ENCODE measurements at regions not wholly inside any gene's neighbourhood (a gene's known extent, or its start where the extent isn't known, plus 50 kb on each side); places are given as distances from the start of the nearest gene placed in this dataset.

- Histone ChIP-seq H3K4me3 (ENCODE audit: low read length) (no peak overlapping the region), H3K4me1 (ENCODE audit: control insufficient read depth, insufficient read depth, low read length) (no peaks in the 10 kb centered on the region), H3K36me3 (ENCODE audit: control insufficient read depth, insufficient read depth, low read length, severe bottlenecking) (no peaks in the 10 kb centered on the region), H3K9me3 (ENCODE audit: control insufficient read depth, low read length) (no peaks in the 10 kb centered on the region), H3K27me3 (replicated peaks; ENCODE audit: control insufficient read depth, insufficient read depth, low read length) (no peaks in the 10 kb centered on the region), H3K9ac (ENCODE audit: low read length) (no peak overlapping the region)
- no peak for DNase-seq (ENCODE audit: low read depth)
These were observed 549.5 kb downstream of the SLITRK1 start for GRCh38 chr13:83332751-83333150.

GRCh38 chr13:83327091-83327490, 555.2 kb downstream of the SLITRK1 start:
- DNase-seq (ENCODE audit: low read depth), result no peak
- Histone ChIP-seq H3K4me1 (ENCODE audit: control insufficient read depth, insufficient read depth, low read length) (peaks cover 3% of the 10 kb centered on the region), H3K9me3 (ENCODE audit: control insufficient read depth, low read length) (no peaks in the 10 kb centered on the region), H3K27me3 (replicated peaks; ENCODE audit: control insufficient read depth, insufficient read depth, low read length) (no peaks in the 10 kb centered on the region), H3K9ac (ENCODE audit: low read length) (no peak overlapping the region), H3K36me3 (ENCODE audit: control insufficient read depth, insufficient read depth, low read length, severe bottlenecking) (no peaks in the 10 kb centered on the region), H3K4me3 (ENCODE audit: low read length) (no peak overlapping the region)

- Histone ChIP-seq H3K36me3 (ENCODE audit: control insufficient read depth, insufficient read depth, low read length, severe bottlenecking) (no peaks in the 10 kb centered on the region), H3K27me3 (replicated peaks; ENCODE audit: control insufficient read depth, insufficient read depth, low read length) (no peaks in the 10 kb centered on the region), H3K4me3 (ENCODE audit: low read length) (no peak overlapping the region), H3K9ac (ENCODE audit: low read length) (peak overlapping the region; percentile 1), H3K9me3 (ENCODE audit: control insufficient read depth, low read length) (no peaks in the 10 kb centered on the region), H3K4me1 (ENCODE audit: control insufficient read depth, insufficient read depth, low read length) (peaks cover 3% of the 10 kb centered on the region)
- peak; percentile 65 for DNase-seq (ENCODE audit: low read depth)
These were observed 557.0 kb downstream of the SLITRK1 start for GRCh38 chr13:83325125-83325853.

GRCh38 chr13:83311886-83312577, 570.2 kb downstream of the SLITRK1 start:
- Histone ChIP-seq H3K4me3 (ENCODE audit: low read length) (no peak overlapping the region), H3K9ac (ENCODE audit: low read length) (no peak overlapping the region), H3K4me1 (ENCODE audit: control insufficient read depth, insufficient read depth, low read length) (no peaks in the 10 kb centered on the region), H3K9me3 (ENCODE audit: control insufficient read depth, low read length) (no peaks in the 10 kb centered on the region), H3K27me3 (replicated peaks; ENCODE audit: control insufficient read depth, insufficient read depth, low read length) (no peaks in the 10 kb centered on the region), H3K36me3 (ENCODE audit: control insufficient read depth, insufficient read depth, low read length, severe bottlenecking) (no peaks in the 10 kb centered on the region)
- peak; percentile 60 for DNase-seq (ENCODE audit: low read depth)

- Histone ChIP-seq H3K9me3 (ENCODE audit: control insufficient read depth, low read length) (peaks cover 17% of the 10 kb centered on the region), H3K9ac (ENCODE audit: low read length) (no peak overlapping the region), H3K36me3 (ENCODE audit: control insufficient read depth, insufficient read depth, low read length, severe bottlenecking) (no peaks in the 10 kb centered on the region), H3K27me3 (replicated peaks; ENCODE audit: control insufficient read depth, insufficient read depth, low read length) (no peaks in the 10 kb centered on the region), H3K4me3 (ENCODE audit: low read length) (no peak overlapping the region), H3K4me1 (ENCODE audit: control insufficient read depth, insufficient read depth, low read length) (peaks cover 21% of the 10 kb centered on the region)
- no peak for DNase-seq (ENCODE audit: low read depth)
These were observed 583.7 kb downstream of the SLITRK1 start for GRCh38 chr13:83298617-83299016.

GRCh38 chr13:83297586-83298290, 584.5 kb downstream of the SLITRK1 start:
- Histone ChIP-seq H3K4me1 (ENCODE audit: control insufficient read depth, insufficient read depth, low read length) (peaks cover 21% of the 10 kb centered on the region), H3K9ac (ENCODE audit: low read length) (peak overlapping the region; percentile 8), H3K36me3 (ENCODE audit: control insufficient read depth, insufficient read depth, low read length, severe bottlenecking) (no peaks in the 10 kb centered on the region), H3K4me3 (ENCODE audit: low read length) (peak overlapping the region; percentile 13), H3K9me3 (ENCODE audit: control insufficient read depth, low read length) (peaks cover 17% of the 10 kb centered on the region), H3K27me3 (replicated peaks; ENCODE audit: control insufficient read depth, insufficient read depth, low read length) (no peaks in the 10 kb centered on the region)
- DNase-seq (ENCODE audit: low read depth), result peak; percentile 59

- Histone ChIP-seq H3K4me3 (ENCODE audit: low read length) (no peak overlapping the region), H3K4me1 (ENCODE audit: control insufficient read depth, insufficient read depth, low read length) (peaks cover 21% of the 10 kb centered on the region), H3K27me3 (replicated peaks; ENCODE audit: control insufficient read depth, insufficient read depth, low read length) (no peaks in the 10 kb centered on the region), H3K9ac (ENCODE audit: low read length) (no peak overlapping the region), H3K9me3 (ENCODE audit: control insufficient read depth, low read length) (peaks cover 17% of the 10 kb centered on the region), H3K36me3 (ENCODE audit: control insufficient read depth, insufficient read depth, low read length, severe bottlenecking) (no peaks in the 10 kb centered on the region)
- DNase-seq (ENCODE audit: low read depth), result no peak
These were observed 586.6 kb downstream of the SLITRK1 start for GRCh38 chr13:83295686-83296085.

GRCh38 chr13:83286737-83287136, 595.5 kb downstream of the SLITRK1 start:
- peaks cover 25% of the 10 kb centered on the region for H3K4me1 ChIP-seq (ENCODE audit: control insufficient read depth, insufficient read depth, low read length)
- H3K27me3 ChIP-seq (replicated peaks; ENCODE audit: control insufficient read depth, insufficient read depth, low read length), result no peaks in the 10 kb centered on the region
- no peak overlapping the region for H3K4me3 ChIP-seq (ENCODE audit: low read length)
- no peaks in the 10 kb centered on the region for H3K9me3 ChIP-seq (ENCODE audit: control insufficient read depth, low read length)
- no peaks in the 10 kb centered on the region for H3K36me3 ChIP-seq (ENCODE audit: control insufficient read depth, insufficient read depth, low read length, severe bottlenecking)
- H3K9ac ChIP-seq (ENCODE audit: low read length), result no peak overlapping the region
- DNase-seq (ENCODE audit: low read depth), result no peak

GRCh38 chr13:83281654-83282053, 600.6 kb downstream of the SLITRK1 start:
- Histone ChIP-seq H3K27me3 (replicated peaks; ENCODE audit: control insufficient read depth, insufficient read depth, low read length) (no peaks in the 10 kb centered on the region), H3K4me1 (ENCODE audit: control insufficient read depth, insufficient read depth, low read length) (peaks cover 19% of the 10 kb centered on the region), H3K36me3 (ENCODE audit: control insufficient read depth, insufficient read depth, low read length, severe bottlenecking) (no peaks in the 10 kb centered on the region), H3K9me3 (ENCODE audit: control insufficient read depth, low read length) (no peaks in the 10 kb centered on the region), H3K9ac (ENCODE audit: low read length) (no peak overlapping the region), H3K4me3 (ENCODE audit: low read length) (no peak overlapping the region)
- DNase-seq (ENCODE audit: low read depth), result peak; percentile 3

GRCh38 chr13:83274679-83275078, 607.6 kb downstream of the SLITRK1 start:
- Histone ChIP-seq H3K9me3 (ENCODE audit: control insufficient read depth, low read length) (no peaks in the 10 kb centered on the region), H3K4me1 (ENCODE audit: control insufficient read depth, insufficient read depth, low read length) (peaks cover 27% of the 10 kb centered on the region), H3K36me3 (ENCODE audit: control insufficient read depth, insufficient read depth, low read length, severe bottlenecking) (no peaks in the 10 kb centered on the region), H3K9ac (ENCODE audit: low read length) (no peak overlapping the region), H3K27me3 (replicated peaks; ENCODE audit: control insufficient read depth, insufficient read depth, low read length) (no peaks in the 10 kb centered on the region), H3K4me3 (ENCODE audit: low read length) (no peak overlapping the region)
- peak; percentile 2 for DNase-seq (ENCODE audit: low read depth)

GRCh38 chr13:83272652-83273240, 609.5 kb downstream of the SLITRK1 start:
- H3K9me3 ChIP-seq (ENCODE audit: control insufficient read depth, low read length), result peaks cover 4% of the 10 kb centered on the region
- H3K4me3 ChIP-seq (ENCODE audit: low read length), result peak overlapping the region; percentile 35
- DNase-seq (ENCODE audit: low read depth), result peak; percentile 21
- H3K9ac ChIP-seq (ENCODE audit: low read length), result peak overlapping the region; percentile 56
- no peaks in the 10 kb centered on the region for H3K27me3 ChIP-seq (replicated peaks; ENCODE audit: control insufficient read depth, insufficient read depth, low read length)
- H3K36me3 ChIP-seq (ENCODE audit: control insufficient read depth, insufficient read depth, low read length, severe bottlenecking), result no peaks in the 10 kb centered on the region
- peaks cover 27% of the 10 kb centered on the region for H3K4me1 ChIP-seq (ENCODE audit: control insufficient read depth, insufficient read depth, low read length)
